ENCODE measurements at regions not wholly inside any gene's neighbourhood (a gene's known extent, or its start where the extent isn't known, plus 50 kb on each side); places are given as distances from the start of the nearest gene placed in this dataset.

DNA sequence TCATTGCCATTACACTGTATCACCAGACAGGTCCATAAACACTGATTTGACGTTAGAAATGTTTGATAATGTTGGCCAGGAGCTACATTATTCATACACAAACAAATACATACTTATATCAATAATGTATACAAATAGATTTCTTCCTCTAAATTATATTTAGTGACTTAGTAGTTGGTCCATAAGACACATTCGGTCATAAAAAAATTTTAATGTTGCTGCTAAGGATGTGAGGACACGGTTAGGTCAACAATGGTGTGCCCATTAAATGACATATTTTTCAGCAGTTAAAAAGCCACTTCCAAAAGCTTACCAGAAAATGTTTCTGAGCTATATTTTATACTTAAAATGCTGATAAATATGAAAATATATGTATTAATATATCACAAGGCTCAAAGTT lies 1148.7 kb upstream of the TMEM132C start:
- TF ChIP-seq MXI1 (IDR thresholded peaks at IDR 0.05; ENCODE audit: low read depth, low read length) (no peak), BHLHE40 (IDR thresholded peaks at IDR 0.05; ENCODE audit: borderline replicate concordance in 1 of 2, low read depth in 2 of 2, low read length in 1 of 2) (no peak), RAD21 (IDR thresholded peaks at IDR 0.05; ENCODE audit: insufficient read depth, low read depth, low read length) (no peak), LARP7 (IDR thresholded peaks at IDR 0.05) (no peak), SIX5 (IDR thresholded peaks at IDR 0.05; ENCODE audit: low read depth, low read length, severe bottlenecking) (no peak), SMC3 (IDR thresholded peaks at IDR 0.05; ENCODE audit: borderline replicate concordance, low read length) (no peak), BACH1 (IDR thresholded peaks at IDR 0.05; ENCODE audit: borderline replicate concordance) (no peak)
- TF ChIP-seq, protein P1, sequence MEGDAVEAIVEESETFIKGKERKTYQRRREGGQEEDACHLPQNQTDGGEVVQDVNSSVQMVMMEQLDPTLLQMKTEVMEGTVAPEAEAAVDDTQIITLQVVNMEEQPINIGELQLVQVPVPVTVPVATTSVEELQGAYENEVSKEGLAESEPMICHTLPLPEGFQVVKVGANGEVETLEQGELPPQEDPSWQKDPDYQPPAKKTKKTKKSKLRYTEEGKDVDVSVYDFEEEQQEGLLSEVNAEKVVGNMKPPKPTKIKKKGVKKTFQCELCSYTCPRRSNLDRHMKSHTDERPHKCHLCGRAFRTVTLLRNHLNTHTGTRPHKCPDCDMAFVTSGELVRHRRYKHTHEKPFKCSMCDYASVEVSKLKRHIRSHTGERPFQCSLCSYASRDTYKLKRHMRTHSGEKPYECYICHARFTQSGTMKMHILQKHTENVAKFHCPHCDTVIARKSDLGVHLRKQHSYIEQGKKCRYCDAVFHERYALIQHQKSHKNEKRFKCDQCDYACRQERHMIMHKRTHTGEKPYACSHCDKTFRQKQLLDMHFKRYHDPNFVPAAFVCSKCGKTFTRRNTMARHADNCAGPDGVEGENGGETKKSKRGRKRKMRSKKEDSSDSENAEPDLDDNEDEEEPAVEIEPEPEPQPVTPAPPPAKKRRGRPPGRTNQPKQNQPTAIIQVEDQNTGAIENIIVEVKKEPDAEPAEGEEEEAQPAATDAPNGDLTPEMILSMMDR (IDR thresholded peaks at IDR 0.05 in 2 of 3, conservative IDR thresholded peaks at IDR 0.05 in 1 of 3; ENCODE audit: control insufficient read depth in 2 of 3, extremely low read depth in 1 of 3, insufficient read depth in 1 of 3, low read depth in 3 of 3, low read length in 3 of 3), result no peak
